ENCODE measurements at regions not wholly inside any gene's neighbourhood (a gene's known extent, or its start where the extent isn't known, plus 50 kb on each side); places are given as distances from the start of the nearest gene placed in this dataset.
"Not testable (repeated sequence)": the region's sequence is repeated elsewhere in the genome, so short reads cannot be mapped to it uniquely, and the experiment has no call there.

GRCh38 chr1:164443836-164444235, 115.1 kb upstream of the PBX1 start:
- intact Hi-C loops (cut with DNase I): no loop called here
- WGBS, 2 donors: 61 to 68% methylated on average over 1 of the region's 1 CpG
- TF ChIP-seq, protein P1, sequence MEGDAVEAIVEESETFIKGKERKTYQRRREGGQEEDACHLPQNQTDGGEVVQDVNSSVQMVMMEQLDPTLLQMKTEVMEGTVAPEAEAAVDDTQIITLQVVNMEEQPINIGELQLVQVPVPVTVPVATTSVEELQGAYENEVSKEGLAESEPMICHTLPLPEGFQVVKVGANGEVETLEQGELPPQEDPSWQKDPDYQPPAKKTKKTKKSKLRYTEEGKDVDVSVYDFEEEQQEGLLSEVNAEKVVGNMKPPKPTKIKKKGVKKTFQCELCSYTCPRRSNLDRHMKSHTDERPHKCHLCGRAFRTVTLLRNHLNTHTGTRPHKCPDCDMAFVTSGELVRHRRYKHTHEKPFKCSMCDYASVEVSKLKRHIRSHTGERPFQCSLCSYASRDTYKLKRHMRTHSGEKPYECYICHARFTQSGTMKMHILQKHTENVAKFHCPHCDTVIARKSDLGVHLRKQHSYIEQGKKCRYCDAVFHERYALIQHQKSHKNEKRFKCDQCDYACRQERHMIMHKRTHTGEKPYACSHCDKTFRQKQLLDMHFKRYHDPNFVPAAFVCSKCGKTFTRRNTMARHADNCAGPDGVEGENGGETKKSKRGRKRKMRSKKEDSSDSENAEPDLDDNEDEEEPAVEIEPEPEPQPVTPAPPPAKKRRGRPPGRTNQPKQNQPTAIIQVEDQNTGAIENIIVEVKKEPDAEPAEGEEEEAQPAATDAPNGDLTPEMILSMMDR (IDR thresholded peaks at IDR 0.05): no peak

DNA sequence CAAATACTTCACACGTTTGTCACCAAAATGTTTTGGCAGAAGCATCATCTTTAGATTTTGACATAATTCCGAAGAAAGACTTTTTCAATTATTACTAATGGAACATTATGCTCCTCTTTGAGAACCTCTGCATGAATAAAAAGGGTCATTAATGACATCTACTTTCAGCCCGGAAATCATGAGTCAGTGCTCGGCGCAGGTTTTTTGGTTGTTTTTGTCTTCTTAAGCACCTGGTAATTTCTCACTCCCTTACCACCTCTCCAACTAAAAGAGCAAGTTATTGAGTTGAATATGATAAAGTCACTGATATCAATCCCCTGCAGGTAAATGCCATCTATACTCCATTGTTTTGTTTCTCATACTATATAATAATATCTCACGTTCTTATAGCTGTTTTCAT, 113.0 kb upstream of the PBX1 start:
- H3K9me3 ChIP-seq: no peaks in the 10 kb centered on the region
- 59 to 81% methylated on average over 6 of the region's 6 CpGs for WGBS, 2 donors
- H3K27me3 ChIP-seq: no peaks in the 10 kb centered on the region
- TF ChIP-seq, protein P1 (IDR thresholded peaks at IDR 0.05): no peak
- DNase-seq: no peak
- H3K4me3 ChIP-seq: no peak overlapping the region
- no peaks in the 10 kb centered on the region for H3K36me3 ChIP-seq
- H3K27ac ChIP-seq: no peak overlapping the region
- H3K4me1 ChIP-seq: no peaks in the 10 kb centered on the region
- no peak for ATAC-seq
- FAIRE-seq: no peak
- intact Hi-C loops (cut with DNase I): no loop called here

More at GRCh38 chr1:164443836-164444235, 115.1 kb upstream of the PBX1 start:
- H3K9me3 ChIP-seq: no peaks in the 10 kb centered on the region
- no peak for FAIRE-seq
- no peaks in the 10 kb centered on the region for H3K4me1 ChIP-seq
- no peak for ATAC-seq
- no peak overlapping the region for H3K27ac ChIP-seq
- no peak for DNase-seq
- H3K36me3 ChIP-seq: no peaks in the 10 kb centered on the region
- no peaks in the 10 kb centered on the region for H3K27me3 ChIP-seq
- no peak overlapping the region for H3K4me3 ChIP-seq

DNA sequence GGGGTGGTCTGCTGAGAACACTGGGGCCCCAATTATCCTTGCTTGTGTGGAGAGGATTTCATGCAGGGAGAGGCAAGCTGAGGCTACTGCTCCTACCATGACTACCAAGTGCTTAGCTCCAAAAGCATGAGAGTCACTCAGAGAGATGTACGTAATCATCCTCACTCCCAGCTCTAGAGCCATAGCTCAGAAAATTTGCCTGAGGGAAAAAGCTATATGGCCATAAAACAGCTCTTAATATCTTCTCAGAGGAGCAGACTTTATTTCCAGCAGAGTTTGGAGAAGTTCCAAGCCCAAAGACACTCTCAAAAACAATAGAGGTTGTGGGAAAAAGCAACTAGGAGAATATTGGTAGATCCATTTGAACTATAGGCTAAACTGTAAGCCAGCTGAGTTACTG, 106.4 kb upstream of the PBX1 start:
- no peak for FAIRE-seq
- intact Hi-C loops (cut with DNase I): no loop called here
- TF ChIP-seq, protein P1 (IDR thresholded peaks at IDR 0.05): no peak

DNA sequence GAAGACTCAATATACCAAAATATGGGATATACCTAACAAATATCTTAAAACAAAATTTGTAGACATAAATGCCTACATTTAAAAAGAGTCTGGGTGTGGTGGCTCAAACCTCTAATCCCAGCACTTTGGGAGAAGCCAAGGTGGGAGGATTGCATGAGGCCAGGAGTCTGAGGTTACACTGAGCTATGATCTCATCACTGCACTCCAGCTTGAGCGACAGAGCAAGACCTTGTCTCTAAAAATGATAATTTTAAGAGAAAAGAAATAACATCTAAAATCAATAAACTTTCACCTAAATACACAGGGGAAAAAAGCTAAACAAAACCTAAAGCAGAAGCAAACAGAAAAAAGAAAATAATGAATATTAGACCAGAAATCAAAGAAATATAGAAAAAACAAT, 102.7 kb upstream of the PBX1 start:
- TF ChIP-seq, protein P1 (IDR thresholded peaks at IDR 0.05): no peak
- intact Hi-C loops (cut with DNase I): no loop called here
- Histone ChIP-seq H3K36me3 (no peaks in the 10 kb centered on the region), H3K4me3 (no peak overlapping the region), H3K4me1 (no peaks in the 10 kb centered on the region), H3K27ac (no peak overlapping the region), H3K27me3 (no peaks in the 10 kb centered on the region), H3K9me3 (no peaks in the 10 kb centered on the region)
- ATAC-seq: no peak
- WGBS, 2 donors: 85 to 91% methylated on average over 1 of the region's 1 CpG
- peak; percentile 9 for FAIRE-seq
- DNase-seq: no peak

More for the DNA sequence above, 106.4 kb upstream of the PBX1 start:
- DNase-seq: no peak
- 96% methylated on average over 1 of the region's 1 CpG for WGBS, 2 donors
- Histone ChIP-seq H3K4me3 (no peak overlapping the region), H3K4me1 (no peaks in the 10 kb centered on the region), H3K9me3 (no peaks in the 10 kb centered on the region), H3K27ac (no peak overlapping the region), H3K27me3 (no peaks in the 10 kb centered on the region), H3K36me3 (no peaks in the 10 kb centered on the region)
- no peak for ATAC-seq

GRCh38 chr1:164459176-164459575, 99.8 kb upstream of the PBX1 start:
- FAIRE-seq; H3K27me3 ChIP-seq; H3K4me1 ChIP-seq; intact Hi-C loops (cut with DNase I); H3K9me3 ChIP-seq; ATAC-seq; H3K4me3 ChIP-seq; H3K36me3 ChIP-seq; H3K27ac ChIP-seq; DNase-seq: not testable (repeated sequence)
- 93 to 98% methylated on average over 23 to 25 of the region's 25 CpGs for WGBS, 2 donors

DNA sequence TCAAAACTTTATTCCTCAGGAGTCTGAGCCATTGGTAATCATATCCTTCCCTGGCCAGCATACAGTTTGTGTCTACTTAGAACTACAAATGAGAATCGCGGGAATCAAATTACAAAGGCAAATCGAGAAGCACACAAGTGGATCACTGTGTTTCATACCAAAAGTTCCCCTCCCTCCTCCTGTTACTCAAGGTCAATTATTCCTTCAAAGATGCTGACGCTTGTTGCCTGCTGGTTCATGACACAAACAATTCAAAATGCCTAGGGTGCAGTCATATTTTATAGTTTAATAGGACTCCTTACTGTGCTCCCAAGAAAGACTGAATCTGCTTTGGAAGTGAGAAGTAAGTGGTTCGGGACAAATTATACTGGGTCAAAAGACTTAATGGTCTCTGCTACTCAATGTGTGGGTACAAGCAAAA, 93.0 kb upstream of the PBX1 start:
- DNase-seq (no peak), FAIRE-seq (no peak), ATAC-seq (no peak)
- Histone ChIP-seq H3K4me3 (no peak overlapping the region), H3K9me3 (no peaks in the 10 kb centered on the region), H3K27me3 (no peaks in the 10 kb centered on the region), H3K27ac (no peak overlapping the region), H3K36me3 (no peaks in the 10 kb centered on the region), H3K4me1 (no peaks in the 10 kb centered on the region)
- 81 to 85% methylated on average over 5 of the region's 5 CpGs for WGBS, 2 donors
- TF ChIP-seq, protein P1 (IDR thresholded peaks at IDR 0.05): no peak
- intact Hi-C loops (cut with DNase I): no loop called here
